GM06990 (cell line): ENCODE measurements at regions not wholly inside any gene's neighbourhood (a gene's known extent, or its start where the extent isn't known, plus 50 kb on each side); places are given as distances from the start of the nearest gene placed in this dataset.

Experiments used
- DNase-seq: peaks from one replicate; pipeline ENCODE4 v3.0.0-alpha.2; 2011; ENCODE audit not compliant: insufficient read length; ENCODE audit errors: extremely low read depth
- H3K27me3 ChIP-seq: replicated peaks from 2 replicates; pipeline ENCODE4 v1.6.0; 2011; ENCODE audit warnings: low read length; ENCODE audit not compliant: control insufficient read depth, insufficient read depth
- H3K36me3 ChIP-seq: 2 replicates; pipeline ENCODE4 v1.5.1; 2011; ENCODE audit warnings: low read length; ENCODE audit not compliant: control insufficient read depth, insufficient read depth
- H3K4me3 ChIP-seq: replicated peaks from 2 replicates; pipeline ENCODE4 v1.5.1; 2011; ENCODE audit warnings: low read depth, mild to moderate bottlenecking, control low read depth, low read length
- CTCF ChIP-seq: IDR thresholded peaks from 2 replicates; pipeline ENCODE4 v1.5.1; 2011; ENCODE audit warnings: low read length, control low read depth, mild to moderate bottlenecking, inconsistent platforms; ENCODE audit not compliant: insufficient read depth, poor library complexity, severe bottlenecking

- Histone ChIP-seq H3K27me3 (no peaks in the 10 kb centered on the region; the same call in none of the 2 replicates), H3K4me3 (no peak overlapping the region), H3K36me3 (no peaks in the 10 kb centered on the region)
- no peak for DNase-seq
- TF ChIP-seq CTCF: no peak
These were observed 201.6 kb downstream of the ICOS start for GRCh38 chr2:204138206-204138605.

DNA sequence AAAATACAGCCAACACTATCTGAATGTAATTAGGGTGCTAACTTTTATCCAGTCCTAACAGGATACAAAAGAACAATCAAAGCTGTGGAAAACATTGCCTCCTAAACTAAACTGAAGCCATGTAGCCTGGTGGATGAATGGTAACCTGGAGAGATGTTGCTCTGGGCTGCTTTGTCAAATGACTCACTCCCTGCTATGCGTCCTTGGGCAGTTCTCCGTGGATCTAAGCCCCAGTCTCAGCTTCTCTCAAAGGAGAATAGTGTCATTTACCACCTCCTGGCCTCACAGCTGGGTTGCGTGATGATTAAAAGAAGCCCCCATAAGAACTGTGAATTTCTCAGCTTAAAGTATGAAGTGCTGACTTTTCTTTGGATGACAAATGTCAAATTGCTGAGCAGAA lies 203.7 kb downstream of the ICOS start:
- no peak overlapping the region for H3K4me3 ChIP-seq
- no peaks in the 10 kb centered on the region for H3K36me3 ChIP-seq
- TF ChIP-seq CTCF: no peak
- no peak for DNase-seq
- no peaks in the 10 kb centered on the region; the same call in none of the 2 replicates for H3K27me3 ChIP-seq

- no peak for TF ChIP-seq CTCF
- H3K27me3 ChIP-seq: no peaks in the 10 kb centered on the region
These were observed 206.9 kb downstream of the ICOS start for GRCh38 chr2:204143216-204144014.

GRCh38 chr2:204144492-204144891 lies 207.9 kb downstream of the ICOS start:
- Histone ChIP-seq H3K36me3 (no peaks in the 10 kb centered on the region), H3K27me3 (no peaks in the 10 kb centered on the region), H3K4me3 (no peak overlapping the region)
- TF ChIP-seq CTCF: no peak
- no peak for DNase-seq

More at GRCh38 chr2:204143216-204144014, 206.9 kb downstream of the ICOS start:
- DNase-seq: no peak
- Histone ChIP-seq H3K4me3 (no peak overlapping the region), H3K36me3 (no peaks in the 10 kb centered on the region)

GRCh38 chr2:204145263-204145751 lies 208.7 kb downstream of the ICOS start:
- DNase-seq: peak; percentile 38
- no peaks in the 10 kb centered on the region for H3K27me3 ChIP-seq
- peak; percentile 95 for TF ChIP-seq CTCF

More at GRCh38 chr2:204145263-204145751, 208.7 kb downstream of the ICOS start:
- H3K36me3 ChIP-seq: no peaks in the 10 kb centered on the region
- no peak overlapping the region for H3K4me3 ChIP-seq
